ENCODE measurements at regions not wholly inside any gene's neighbourhood (a gene's known extent, or its start where the extent isn't known, plus 50 kb on each side); places are given as distances from the start of the nearest gene placed in this dataset.

DNA sequence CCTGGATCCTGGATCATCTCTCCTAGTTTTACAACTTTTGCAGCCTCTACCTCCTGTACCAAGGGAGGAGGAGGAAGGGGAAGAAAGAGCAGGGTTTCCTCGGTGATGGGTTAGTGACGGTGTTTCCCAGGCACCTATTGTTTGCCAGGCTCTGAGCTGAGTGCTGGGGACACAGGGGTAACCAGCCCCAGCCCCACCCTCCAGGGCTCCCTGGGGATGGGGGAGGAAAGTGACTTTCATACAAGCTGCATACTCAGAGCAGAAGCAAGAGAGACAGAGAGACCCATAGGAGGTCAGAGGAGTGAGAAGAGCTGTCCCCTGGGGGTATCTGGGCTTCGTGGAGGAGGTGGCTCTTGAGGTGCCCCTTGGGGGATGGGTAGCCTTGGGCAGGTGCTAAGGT is 89.4 kb upstream of the THY1 start:
- ATAC-seq: no peak; the same call in 2 of the 3 replicates
- TF ChIP-seq OSR1 (CRISPR knock-in tag; IDR thresholded peaks at IDR 0.05): no peak
- TF ChIP-seq, protein P1, sequence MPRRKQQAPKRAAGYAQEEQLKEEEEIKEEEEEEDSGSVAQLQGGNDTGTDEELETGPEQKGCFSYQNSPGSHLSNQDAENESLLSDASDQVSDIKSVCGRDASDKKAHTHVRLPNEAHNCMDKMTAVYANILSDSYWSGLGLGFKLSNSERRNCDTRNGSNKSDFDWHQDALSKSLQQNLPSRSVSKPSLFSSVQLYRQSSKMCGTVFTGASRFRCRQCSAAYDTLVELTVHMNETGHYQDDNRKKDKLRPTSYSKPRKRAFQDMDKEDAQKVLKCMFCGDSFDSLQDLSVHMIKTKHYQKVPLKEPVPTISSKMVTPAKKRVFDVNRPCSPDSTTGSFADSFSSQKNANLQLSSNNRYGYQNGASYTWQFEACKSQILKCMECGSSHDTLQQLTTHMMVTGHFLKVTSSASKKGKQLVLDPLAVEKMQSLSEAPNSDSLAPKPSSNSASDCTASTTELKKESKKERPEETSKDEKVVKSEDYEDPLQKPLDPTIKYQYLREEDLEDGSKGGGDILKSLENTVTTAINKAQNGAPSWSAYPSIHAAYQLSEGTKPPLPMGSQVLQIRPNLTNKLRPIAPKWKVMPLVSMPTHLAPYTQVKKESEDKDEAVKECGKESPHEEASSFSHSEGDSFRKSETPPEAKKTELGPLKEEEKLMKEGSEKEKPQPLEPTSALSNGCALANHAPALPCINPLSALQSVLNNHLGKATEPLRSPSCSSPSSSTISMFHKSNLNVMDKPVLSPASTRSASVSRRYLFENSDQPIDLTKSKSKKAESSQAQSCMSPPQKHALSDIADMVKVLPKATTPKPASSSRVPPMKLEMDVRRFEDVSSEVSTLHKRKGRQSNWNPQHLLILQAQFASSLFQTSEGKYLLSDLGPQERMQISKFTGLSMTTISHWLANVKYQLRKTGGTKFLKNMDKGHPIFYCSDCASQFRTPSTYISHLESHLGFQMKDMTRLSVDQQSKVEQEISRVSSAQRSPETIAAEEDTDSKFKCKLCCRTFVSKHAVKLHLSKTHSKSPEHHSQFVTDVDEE (CRISPR knock-in tag; IDR thresholded peaks at IDR 0.05): no peak
- TF ChIP-seq, protein P2, sequence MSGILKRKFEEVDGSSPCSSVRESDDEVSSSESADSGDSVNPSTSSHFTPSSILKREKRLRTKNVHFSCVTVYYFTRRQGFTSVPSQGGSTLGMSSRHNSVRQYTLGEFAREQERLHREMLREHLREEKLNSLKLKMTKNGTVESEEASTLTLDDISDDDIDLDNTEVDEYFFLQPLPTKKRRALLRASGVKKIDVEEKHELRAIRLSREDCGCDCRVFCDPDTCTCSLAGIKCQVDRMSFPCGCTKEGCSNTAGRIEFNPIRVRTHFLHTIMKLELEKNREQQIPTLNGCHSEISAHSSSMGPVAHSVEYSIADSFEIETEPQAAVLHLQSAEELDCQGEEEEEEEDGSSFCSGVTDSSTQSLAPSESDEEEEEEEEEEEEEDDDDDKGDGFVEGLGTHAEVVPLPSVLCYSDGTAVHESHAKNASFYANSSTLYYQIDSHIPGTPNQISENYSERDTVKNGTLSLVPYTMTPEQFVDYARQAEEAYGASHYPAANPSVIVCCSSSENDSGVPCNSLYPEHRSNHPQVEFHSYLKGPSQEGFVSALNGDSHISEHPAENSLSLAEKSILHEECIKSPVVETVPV (CRISPR knock-in tag; IDR thresholded peaks at IDR 0.05): no peak
- no peak for TF ChIP-seq TCF4 (CRISPR knock-in tag; IDR thresholded peaks at IDR 0.05; ENCODE audit: borderline replicate concordance)
- no peak for TF ChIP-seq BACH2 (CRISPR knock-in tag; IDR thresholded peaks at IDR 0.05; ENCODE audit: borderline replicate concordance)
- TF ChIP-seq ZC3H10 (CRISPR knock-in tag; IDR thresholded peaks at IDR 0.05): no peak
- no peak for TF ChIP-seq RARB (CRISPR knock-in tag; IDR thresholded peaks at IDR 0.05)
- TF ChIP-seq, protein P3, sequence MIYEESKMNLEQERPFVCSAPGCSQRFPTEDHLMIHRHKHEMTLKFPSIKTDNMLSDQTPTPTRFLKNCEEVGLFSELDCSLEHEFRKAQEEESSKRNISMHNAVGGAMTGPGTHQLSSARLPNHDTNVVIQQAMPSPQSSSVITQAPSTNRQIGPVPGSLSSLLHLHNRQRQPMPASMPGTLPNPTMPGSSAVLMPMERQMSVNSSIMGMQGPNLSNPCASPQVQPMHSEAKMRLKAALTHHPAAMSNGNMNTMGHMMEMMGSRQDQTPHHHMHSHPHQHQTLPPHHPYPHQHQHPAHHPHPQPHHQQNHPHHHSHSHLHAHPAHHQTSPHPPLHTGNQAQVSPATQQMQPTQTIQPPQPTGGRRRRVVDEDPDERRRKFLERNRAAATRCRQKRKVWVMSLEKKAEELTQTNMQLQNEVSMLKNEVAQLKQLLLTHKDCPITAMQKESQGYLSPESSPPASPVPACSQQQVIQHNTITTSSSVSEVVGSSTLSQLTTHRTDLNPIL (CRISPR knock-in tag; IDR thresholded peaks at IDR 0.05; ENCODE audit: low read depth): no peak
- TF ChIP-seq GLIS3 (CRISPR knock-in tag; IDR thresholded peaks at IDR 0.05): no peak
- no peak for TF ChIP-seq ESRRG (CRISPR knock-in tag; IDR thresholded peaks at IDR 0.05)
- no peak for TF ChIP-seq CSDC2 (CRISPR knock-in tag; IDR thresholded peaks at IDR 0.05)
- TF ChIP-seq TOX (CRISPR knock-in tag; IDR thresholded peaks at IDR 0.05; ENCODE audit: borderline replicate concordance): no peak
- no peak for TF ChIP-seq ZNF70 (CRISPR knock-in tag; IDR thresholded peaks at IDR 0.05)

DNA sequence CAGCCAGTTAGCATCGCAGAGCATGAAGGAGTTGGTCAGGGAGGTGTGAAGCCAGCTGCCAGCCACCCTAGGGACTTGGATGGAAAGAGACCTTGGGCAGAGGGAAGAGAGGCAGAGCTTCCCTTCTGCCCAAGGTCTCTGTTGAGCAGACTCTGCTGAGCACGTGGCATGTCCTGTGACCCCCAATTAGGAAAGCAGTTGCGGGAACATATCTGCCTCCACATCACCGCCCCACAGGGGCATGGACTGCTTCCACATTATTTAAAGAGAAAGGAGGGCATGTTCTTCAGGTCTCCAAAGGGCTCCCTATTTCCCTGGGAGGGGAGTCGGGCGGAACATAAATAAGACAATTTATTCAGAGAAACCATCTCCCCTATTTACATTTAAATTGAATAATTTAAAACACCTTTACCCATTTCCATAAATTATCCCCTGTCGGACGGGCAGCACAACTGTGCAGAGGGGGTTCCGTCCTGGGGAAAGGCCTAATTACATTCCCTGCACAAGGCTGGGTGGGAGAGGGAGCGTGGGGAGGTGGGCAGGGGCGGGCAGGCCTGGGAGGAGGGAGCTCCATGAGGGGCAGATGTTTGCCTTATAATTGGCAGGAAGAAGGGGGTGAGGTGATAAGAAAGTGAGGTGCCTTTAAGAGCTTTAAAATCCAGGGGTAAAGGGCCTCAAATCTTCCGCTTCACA is 88.8 kb upstream of the THY1 start:
- no peak for ATAC-seq
- no peak for TF ChIP-seq POU6F1 (CRISPR knock-in tag; IDR thresholded peaks at IDR 0.05; ENCODE audit: borderline replicate concordance, low read depth)

DNA sequence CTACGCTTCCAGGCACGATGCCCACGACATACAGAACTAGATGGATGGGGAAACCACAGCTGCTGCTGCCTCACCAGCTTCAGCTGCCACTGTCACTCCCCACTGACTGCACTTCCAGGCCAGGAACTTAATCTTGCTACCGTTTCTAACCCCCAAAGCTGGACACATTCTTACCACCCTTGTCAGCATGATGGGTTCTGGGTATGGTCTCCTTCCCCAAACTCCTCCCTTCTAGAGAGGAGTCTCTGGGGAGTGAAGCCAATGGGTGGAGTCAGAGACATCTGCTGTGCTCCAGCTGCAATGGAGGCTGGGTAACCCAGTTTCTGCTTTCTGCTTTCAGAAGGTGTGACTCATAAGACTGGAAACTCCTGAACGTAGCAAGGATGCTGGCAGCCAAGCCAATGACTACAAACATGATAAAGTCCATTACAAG is 87.0 kb upstream of the THY1 start:
- peak; percentile 71; the same call in 2 of the 3 replicates for ATAC-seq
- TF ChIP-seq ZFP30 (CRISPR knock-in tag; IDR thresholded peaks at IDR 0.05) (no peak), ZNF70 (CRISPR knock-in tag; IDR thresholded peaks at IDR 0.05) (no peak), POU6F1 (CRISPR knock-in tag; IDR thresholded peaks at IDR 0.05; ENCODE audit: borderline replicate concordance, low read depth) (no peak), PATZ1 (CRISPR knock-in tag; IDR thresholded peaks at IDR 0.05; ENCODE audit: borderline replicate concordance) (no peak), BACH2 (CRISPR knock-in tag; IDR thresholded peaks at IDR 0.05; ENCODE audit: borderline replicate concordance) (no peak)
